ENCODE measurements at regions not wholly inside any gene's neighbourhood (a gene's known extent, or its start where the extent isn't known, plus 50 kb on each side); places are given as distances from the start of the nearest gene placed in this dataset.

DNA sequence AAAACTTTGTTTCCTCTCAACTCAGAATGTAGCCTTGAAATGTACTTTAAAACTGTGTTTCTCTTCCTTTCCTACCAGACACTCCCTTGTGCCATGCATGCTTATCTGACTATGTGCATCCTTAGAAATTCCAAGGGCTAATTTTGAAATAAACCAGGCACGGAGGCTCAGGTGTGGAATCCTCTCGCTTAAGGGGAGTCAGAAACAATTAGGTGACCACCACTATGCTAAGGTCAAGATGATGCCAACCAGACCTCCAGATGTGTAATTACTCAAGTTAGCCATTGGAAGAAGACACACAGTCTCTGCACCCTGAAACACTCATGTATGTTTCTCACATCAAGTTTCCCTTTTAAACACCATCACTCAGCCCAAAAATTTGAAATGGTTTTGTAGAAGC lies 572.1 kb downstream of the VGLL3 start:
- DNase-seq: no peak
- Mint-ChIP-seq H3K27me3 (no peaks in the 10 kb centered on the region), H3K27ac (no peak overlapping the region), H3K9me3 (peaks cover 9% of the 10 kb centered on the region), H3K4me1 (ENCODE audit: low read depth) (no peaks in the 10 kb centered on the region), H3K4me3 (no peak overlapping the region), H3K36me3 (ENCODE audit: low read depth) (no peaks in the 10 kb centered on the region)
- POLR2A ChIA-PET: no interaction called here
- intact Hi-C loops (cut with DNase I, micrococcal nuclease): no loop called here
- CTCF ChIA-PET: no interaction called here
- no peaks in the 10 kb centered on the region for H3K36me3 ChIP-seq (ENCODE audit: insufficient read depth, low read length)
- TF ChIP-seq, protein P1, sequence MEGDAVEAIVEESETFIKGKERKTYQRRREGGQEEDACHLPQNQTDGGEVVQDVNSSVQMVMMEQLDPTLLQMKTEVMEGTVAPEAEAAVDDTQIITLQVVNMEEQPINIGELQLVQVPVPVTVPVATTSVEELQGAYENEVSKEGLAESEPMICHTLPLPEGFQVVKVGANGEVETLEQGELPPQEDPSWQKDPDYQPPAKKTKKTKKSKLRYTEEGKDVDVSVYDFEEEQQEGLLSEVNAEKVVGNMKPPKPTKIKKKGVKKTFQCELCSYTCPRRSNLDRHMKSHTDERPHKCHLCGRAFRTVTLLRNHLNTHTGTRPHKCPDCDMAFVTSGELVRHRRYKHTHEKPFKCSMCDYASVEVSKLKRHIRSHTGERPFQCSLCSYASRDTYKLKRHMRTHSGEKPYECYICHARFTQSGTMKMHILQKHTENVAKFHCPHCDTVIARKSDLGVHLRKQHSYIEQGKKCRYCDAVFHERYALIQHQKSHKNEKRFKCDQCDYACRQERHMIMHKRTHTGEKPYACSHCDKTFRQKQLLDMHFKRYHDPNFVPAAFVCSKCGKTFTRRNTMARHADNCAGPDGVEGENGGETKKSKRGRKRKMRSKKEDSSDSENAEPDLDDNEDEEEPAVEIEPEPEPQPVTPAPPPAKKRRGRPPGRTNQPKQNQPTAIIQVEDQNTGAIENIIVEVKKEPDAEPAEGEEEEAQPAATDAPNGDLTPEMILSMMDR (IDR thresholded peaks at IDR 0.05): no peak
- no peak overlapping the region for H3K4me3 ChIP-seq (ENCODE audit: low read length)
- peaks cover 4 to 13% of the 10 kb centered on the region in 2 experiments for H3K9me3 ChIP-seq (ENCODE audit: control insufficient read depth in 1 of 2, insufficient read depth in 1 of 2, low read length in 2 of 2)
- H3K27ac ChIP-seq (ENCODE audit: low read depth in 1 of 2, low read length in 2 of 2): no peak overlapping the region
- no peaks in the 10 kb centered on the region for H3K4me1 ChIP-seq (ENCODE audit: insufficient read depth, low read length)
- no peaks in the 10 kb centered on the region for H3K27me3 ChIP-seq (ENCODE audit: control insufficient read depth in 1 of 2, insufficient read depth in 2 of 2, low read length in 2 of 2)
- ATAC-seq (ENCODE audit: poor library complexity): no peak

DNA sequence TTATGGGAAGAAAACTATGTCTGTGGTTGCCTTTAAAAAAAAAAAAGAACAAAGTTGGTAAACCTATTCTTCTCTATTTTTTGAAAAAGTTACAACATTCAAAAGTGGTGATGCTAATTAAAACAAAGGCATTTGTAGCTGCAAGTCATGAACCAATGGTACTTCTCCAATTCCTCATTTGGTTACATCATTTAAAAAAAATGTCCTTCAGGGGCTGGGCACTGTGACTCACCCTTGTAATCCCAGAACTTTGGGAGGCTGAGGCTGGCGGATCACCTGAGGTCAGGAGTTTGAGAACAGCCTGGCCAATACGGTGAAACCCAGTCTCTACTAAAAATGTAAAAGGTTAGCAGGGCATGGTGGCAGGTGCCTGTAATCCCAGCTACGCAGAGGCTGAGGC lies 574.6 kb downstream of the VGLL3 start:
- Histone ChIP-seq H3K4me1 (ENCODE audit: insufficient read depth, low read length) (no peaks in the 10 kb centered on the region), H3K27me3 (ENCODE audit: control insufficient read depth in 1 of 2, insufficient read depth in 2 of 2, low read length in 2 of 2) (no peaks in the 10 kb centered on the region), H3K36me3 (ENCODE audit: insufficient read depth, low read length) (no peaks in the 10 kb centered on the region), H3K9me3 (ENCODE audit: control insufficient read depth in 1 of 2, insufficient read depth in 1 of 2, low read length in 2 of 2) (peaks cover 2 to 17% of the 10 kb centered on the region in 2 experiments), H3K27ac (ENCODE audit: low read depth in 1 of 2, low read length in 2 of 2) (no peak overlapping the region), H3K4me3 (ENCODE audit: low read length) (no peak overlapping the region)
- ATAC-seq (ENCODE audit: poor library complexity) (no peak), DNase-seq (no peak)
- Mint-ChIP-seq H3K4me3 (no peak overlapping the region), H3K4me1 (ENCODE audit: low read depth) (no peaks in the 10 kb centered on the region), H3K36me3 (ENCODE audit: low read depth) (no peaks in the 10 kb centered on the region), H3K27me3 (no peaks in the 10 kb centered on the region), H3K9me3 (no peaks in the 10 kb centered on the region), H3K27ac (no peak overlapping the region)
- intact Hi-C loops (cut with DNase I, micrococcal nuclease): no loop called here
- ChIA-PET POLR2A (no interaction called here), CTCF (no interaction called here)
- TF ChIP-seq, protein P1 (IDR thresholded peaks at IDR 0.05): no peak

DNA sequence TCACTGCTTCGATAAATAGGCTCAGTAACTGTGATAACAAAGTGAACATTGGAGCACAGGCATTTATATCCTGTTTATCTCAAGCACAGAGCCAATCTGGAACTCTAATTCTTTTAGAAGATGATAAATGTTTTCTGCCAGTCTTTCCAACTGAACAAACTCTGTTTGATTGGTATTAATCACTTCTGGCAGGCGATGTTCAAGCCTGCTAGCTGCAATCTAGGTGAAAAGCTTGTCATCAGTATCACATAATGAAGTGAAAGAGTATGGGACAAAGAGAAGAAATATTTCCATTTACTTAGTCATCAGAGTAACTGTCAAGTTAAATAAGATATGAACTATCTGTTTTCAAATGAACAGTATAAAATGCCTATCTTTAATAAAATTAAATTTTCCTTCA lies 577.3 kb downstream of the VGLL3 start:
- H3K27ac Mint-ChIP-seq: no peak overlapping the region
- H3K9me3 Mint-ChIP-seq: peaks cover 5% of the 10 kb centered on the region
- CTCF ChIA-PET: no interaction called here

More for the DNA sequence above, 577.3 kb downstream of the VGLL3 start:
- Mint-ChIP-seq H3K4me1 (ENCODE audit: low read depth) (no peaks in the 10 kb centered on the region), H3K4me3 (no peak overlapping the region), H3K36me3 (ENCODE audit: low read depth) (no peaks in the 10 kb centered on the region), H3K27me3 (no peaks in the 10 kb centered on the region)
- no peak for ATAC-seq (ENCODE audit: poor library complexity)
- Histone ChIP-seq H3K4me3 (ENCODE audit: low read length) (no peak overlapping the region), H3K27ac (ENCODE audit: low read depth in 1 of 2, low read length in 2 of 2) (no peak overlapping the region), H3K9me3 (ENCODE audit: control insufficient read depth in 1 of 2, insufficient read depth in 1 of 2, low read length in 2 of 2) (peaks cover 0 to 9% of the 10 kb centered on the region in 2 experiments), H3K4me1 (ENCODE audit: insufficient read depth, low read length) (no peaks in the 10 kb centered on the region), H3K36me3 (ENCODE audit: insufficient read depth, low read length) (no peaks in the 10 kb centered on the region), H3K27me3 (ENCODE audit: control insufficient read depth in 1 of 2, insufficient read depth in 2 of 2, low read length in 2 of 2) (no peaks in the 10 kb centered on the region)
- POLR2A ChIA-PET: no interaction called here
- TF ChIP-seq, protein P1 (IDR thresholded peaks at IDR 0.05): no peak
- intact Hi-C loops (cut with DNase I, micrococcal nuclease): no loop called here
- no peak for DNase-seq

All from CD4-positive, alpha-beta T cell (primary cell).